Stimulated activated CD4-positive, alpha-beta T cell treated with anti-CD3 and anti-CD28 coated beads, Interleukin-1b, Interleukin-23, amount 100 ng/mL, for 24 hours (primary cell): ENCODE measurements at regions not wholly inside any gene's neighbourhood (a gene's known extent, or its start where the extent isn't known, plus 50 kb on each side); places are given as distances from the start of the nearest gene placed in this dataset.

Experiments used
- DNase-seq, 4 experiments: peaks; one replicate each; pipeline ENCODE4 v3.0.0-alpha.2; 2020; ENCODE audit warnings: low read depth in 4 of 4, low spot score in 1 of 4

DNA sequence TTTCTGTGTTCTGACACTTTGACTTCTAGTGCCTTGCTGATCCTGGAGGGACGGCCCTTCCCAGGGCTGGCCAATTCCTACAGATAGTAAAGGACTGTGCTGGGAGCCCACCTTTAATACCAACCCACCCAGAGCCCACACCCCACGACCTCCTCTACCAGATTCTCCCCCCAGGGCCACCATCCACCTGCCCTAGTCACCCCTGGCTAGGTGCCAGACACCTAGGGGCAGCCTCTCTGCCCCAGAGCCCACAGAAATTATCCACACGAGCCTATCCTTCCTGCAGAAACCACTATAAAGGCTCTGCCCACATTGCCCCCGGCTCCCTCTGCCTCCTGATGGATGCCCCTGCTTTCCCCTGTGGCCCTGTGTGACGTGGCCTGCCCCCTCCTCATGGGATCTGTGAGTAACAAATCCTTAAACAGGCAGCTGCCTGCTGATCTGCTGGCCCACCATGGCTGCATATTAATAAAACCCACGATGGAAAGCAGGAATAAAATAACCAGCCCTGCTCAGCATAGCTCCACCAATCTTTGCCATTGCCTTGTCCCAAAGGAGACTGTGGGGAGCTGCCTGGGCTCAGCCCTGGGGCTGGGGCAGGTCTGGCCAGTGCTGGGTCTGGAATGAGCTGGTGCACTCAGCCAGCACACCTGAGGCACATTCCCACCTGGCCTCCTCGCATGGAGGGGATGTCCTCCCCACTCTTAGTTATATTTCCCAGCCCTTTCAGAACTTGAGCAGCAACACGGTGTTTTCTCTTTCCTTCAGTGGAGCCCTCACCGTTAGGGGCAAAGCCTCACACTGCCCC, 488.5 kb downstream of the NPHP4 start:
- no peak for DNase-seq

DNA sequence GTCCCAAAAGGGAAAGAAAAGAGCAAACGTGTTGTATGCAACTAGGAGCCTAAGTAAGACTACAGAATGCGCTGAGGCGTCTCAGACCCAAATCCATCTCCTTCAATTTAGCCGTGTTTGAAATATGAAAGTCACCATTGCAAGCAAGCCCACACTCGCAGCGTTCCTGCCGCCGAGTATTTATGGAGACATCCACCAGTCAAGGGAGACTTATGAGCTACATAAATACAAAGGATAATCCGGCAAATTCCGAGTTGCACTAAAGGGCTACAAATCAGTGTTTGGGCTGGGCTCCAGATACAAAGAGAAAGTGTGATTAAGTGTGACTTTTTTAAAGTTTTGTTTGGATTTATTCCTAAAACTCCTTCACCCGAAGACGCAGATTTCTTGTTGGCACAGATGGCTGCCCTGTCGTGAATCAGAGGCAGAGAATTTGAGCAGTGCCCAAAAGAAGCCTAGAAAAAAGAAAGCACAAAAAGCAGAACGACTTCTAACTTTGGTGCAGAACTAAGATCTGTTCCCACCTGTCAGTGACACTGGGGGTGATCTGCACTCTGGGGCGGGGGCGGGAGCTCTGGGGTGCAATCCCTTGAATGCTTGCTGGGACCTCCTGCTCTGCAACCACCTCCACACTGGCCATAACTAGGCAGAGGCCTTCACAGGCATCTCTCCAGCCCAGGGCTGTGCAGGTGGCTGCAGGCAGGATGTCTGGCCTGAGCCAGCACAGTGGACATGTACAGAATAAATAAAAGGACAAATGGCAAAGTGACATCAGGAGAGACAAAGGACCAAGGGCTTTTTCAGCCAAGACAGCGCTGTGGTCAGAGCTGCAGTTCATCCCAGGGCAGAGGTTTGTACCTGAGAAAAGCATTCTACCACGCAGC, 489.7 kb downstream of the NPHP4 start:
- DNase-seq = no peak

DNA sequence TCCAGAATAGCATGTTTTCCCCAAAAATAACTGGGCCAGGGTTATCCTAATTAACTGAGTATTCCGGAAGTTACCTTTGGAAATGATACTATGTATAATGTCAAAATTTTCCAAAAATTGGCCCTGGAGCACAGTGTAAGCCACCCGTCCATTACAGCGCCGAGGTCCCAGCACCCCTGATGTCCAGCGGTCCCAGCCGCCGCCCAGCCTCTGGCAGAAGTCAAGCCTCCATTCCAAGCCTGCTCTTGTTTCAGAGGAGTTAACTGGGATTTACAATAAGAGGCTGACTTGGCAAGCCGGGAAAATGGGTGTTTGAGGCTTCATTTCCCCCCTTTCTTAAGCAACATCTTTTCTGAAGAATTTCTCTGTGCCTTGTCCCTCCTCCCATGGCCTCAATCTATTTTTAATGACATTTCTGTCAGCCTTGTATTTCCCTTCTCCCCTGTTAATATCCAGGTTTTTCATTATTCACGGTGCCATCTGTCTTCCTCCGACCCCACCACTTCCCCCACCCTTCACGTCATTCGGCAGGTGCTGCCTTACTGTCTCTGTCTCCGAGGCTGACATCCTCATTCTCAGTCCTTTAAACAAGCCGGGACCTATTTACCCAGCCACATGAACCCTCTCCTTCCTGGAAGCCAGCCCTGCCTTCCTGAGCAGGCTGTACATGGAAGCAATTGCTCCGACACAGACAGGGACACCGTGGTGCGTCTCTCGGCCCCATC, 490.9 kb downstream of the NPHP4 start:
- no peak for DNase-seq

DNA sequence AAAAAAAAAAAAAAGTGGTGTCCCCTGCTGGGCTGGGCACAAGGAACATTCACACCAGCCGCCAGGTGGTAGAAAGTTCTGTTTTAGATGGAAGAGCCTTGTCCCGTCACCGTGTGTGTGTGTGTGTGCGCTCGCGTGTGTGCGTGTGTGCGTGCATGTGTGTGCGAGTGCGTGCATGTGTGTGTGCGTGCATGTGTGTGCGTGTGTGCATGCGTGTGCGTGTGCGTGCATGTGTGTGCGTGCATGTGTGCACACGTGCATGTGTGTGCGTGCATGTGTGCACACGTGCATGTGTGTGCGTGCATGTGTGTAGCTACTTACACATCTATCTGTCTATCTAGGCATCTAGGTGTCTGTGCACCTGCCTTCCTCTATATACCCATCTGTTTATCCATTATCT, 491.7 kb downstream of the NPHP4 start:
- DNase-seq = no peak

DNA sequence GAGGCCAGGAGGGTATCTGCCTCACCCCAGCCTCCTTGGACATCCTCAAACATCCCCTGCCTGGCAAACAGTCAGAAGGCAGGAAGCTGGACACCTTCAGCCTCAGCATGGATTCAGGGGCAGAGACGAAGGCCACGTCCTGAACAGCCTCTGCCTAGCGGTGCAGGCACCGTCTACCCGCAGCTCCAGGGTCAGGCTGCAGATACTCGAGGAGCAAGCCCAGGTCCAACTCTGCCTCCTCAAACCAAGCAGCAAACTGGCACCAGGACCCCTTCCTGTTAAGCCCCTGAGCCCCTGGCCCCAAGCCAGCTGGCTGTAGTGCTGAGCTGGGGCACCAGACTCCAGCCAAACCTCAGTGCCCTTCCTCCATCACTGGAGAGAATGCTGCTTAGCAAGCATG, 494.7 kb downstream of the NPHP4 start:
- DNase-seq = no peak

DNA sequence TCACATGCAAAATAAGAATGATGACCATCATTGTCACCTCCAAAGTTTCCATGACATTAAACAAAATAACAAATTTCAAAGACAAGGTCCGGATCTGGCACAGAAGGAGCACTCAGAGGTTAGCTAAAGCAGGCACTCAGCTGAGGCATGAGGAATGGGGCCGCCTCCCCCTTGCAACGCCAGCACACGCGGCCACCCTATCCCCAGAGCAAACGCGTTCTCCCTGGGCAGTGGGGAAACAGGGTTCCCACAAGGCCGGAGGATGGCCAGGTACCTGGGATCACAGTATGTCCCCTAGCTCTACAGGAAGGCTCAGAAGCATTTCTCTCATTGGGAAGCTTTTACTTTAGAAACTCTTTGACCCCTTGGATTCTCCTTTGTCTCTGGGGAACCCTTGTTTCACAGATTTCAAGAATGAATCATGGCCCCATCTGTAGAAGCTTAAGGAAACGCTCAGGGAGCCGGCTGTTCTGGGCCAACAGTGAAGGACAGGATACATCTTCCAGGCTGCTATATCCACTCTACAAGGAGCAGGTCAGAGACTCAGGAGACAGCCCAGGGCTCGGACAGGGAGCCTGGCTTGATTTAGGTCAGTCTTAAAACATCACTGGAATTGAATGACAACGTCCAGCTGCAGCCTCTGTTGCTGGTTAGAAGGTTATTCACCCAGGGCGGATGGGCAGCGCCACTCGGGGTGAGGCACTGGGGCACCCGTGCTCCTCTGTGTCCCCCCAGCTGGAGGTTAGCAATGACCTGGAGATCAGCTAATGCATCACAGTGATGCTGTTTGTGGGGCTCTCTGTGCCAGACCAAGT, 496.4 kb downstream of the NPHP4 start:
- DNase-seq = no peak

DNA sequence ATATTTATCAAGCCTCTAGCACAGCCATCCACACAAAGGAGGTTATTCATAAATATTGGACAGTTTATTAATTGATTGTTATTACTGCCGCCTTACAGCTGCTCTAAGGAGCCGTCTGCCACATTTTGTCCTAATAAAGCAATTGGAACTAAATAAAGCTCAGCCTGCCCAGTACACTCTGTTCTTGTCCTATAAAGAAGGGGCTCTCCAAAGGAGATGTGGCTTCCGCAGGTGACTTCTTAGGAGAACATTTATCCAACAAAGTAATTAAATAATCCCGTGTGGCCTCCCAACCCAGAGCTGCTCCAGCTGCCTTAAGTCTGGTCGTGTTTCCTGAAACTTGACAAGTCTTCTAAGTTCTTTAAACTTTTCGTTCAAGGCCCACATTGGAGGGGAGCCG, 497.7 kb downstream of the NPHP4 start:
- DNase-seq = no peak

DNA sequence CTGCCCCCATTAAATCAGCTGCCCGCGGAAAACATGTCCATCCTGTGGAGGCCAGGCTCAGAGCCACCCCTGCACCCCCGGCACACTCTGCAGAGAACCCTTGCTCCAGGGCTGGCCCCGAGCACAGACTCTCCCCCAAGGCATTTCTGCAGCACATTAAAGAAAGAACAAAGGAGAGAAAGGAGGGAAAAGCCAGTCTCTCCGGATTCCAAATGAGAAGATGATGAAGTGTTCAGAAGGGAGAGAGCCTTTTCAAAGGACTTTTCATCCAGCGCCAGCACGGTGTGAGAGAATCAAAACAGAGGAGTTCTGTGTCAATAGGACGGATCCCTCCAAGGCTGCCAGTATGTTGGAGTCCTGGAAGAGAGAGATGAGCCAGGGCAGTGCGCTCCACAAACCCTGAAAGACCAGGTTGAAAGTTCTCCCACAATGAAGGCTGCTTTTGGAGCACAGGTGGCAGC, 498.3 kb downstream of the NPHP4 start:
- DNase-seq = no peak

DNA sequence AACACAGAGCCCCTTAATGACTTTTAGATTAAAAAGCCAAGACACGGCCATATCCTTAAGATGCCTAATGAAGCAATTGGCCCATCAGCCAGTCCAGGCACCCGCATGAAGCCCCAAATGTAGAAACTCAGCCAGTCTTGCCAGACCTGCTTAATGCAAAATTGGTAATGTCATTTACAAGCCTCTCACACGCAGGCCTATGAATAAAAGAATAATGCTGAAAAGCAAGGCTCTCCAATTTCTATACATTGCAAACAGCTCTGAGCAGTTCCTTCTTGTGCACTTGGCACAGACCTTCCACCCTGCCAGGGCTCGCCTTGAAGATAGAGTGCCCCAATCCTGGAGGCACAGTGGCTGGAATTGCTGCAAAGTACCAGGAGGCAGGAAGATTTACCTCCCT, 498.9 kb downstream of the NPHP4 start:
- DNase-seq = no peak

DNA sequence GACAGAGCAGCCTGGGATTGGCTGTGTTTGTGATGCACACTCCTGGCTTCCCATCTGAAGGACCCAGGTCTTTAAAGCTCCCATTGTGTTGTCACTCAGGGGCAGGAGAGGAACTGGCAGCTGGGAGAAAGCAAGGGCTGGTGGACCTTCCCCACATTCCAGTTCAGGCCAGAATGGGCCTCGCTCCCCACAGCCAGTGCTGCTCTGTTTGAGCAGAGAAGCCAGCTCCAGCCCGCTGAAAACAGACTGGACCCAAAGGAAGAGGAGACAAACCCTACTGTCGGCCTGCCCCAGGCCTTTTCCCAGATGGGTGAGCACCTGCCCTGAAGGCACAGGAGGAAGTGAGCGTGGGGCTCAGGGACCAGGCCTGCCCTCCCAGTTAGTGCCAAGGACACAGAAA, 499.4 kb downstream of the NPHP4 start:
- no peak for DNase-seq

DNA sequence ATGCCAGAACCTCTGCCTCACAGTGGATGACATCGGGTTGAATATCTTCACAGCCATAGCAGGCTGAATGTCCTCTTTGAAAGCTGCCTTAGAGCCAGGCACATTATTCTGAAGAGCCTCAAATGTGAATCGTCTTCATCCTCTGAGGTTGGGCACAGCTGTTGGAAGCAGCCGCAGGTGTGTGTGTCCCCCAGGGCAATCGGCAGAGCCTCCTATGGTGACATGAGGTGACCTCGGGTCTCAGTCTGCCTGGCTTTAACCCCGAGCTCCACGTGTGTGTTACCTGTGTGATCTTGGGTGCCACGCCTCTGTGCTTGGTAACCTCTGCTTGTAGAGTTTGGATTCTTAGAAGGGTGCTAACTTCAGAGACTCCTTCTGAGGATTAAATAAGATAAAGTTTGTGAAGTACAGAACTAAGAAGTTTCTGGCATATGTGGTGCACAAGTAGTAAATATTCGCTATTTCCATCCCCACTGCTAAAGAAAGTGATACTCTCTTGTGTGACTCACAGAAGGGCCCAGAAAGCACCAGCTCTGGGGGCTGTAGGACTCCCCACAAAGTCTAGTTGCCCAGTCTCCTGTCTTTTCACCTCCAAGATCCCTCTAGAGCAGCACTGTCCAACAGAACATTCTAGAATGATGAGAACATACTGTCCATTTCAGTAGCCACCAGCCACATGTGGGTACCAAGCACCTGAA, 500.9 kb downstream of the NPHP4 start:
- no peak for DNase-seq

DNA sequence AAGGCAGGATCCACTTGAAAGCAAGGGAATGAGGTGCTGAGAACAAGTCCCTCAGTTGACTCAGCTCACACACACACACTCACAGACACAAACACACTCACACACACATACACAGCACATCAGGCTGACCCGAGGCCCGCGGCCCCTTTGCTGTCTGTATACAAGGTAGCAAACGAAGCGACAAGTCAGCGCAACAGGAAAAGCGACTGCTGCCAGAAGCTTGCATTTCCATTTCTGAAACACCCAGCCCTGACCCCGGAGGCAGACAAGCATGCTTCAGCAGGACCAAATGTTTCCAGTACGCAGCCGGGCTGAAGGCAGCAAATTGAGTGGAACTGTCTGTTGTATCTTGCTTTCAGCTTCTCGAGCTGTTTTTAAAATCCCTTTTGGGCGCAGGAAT, 501.6 kb downstream of the NPHP4 start:
- DNase-seq = no peak

DNA sequence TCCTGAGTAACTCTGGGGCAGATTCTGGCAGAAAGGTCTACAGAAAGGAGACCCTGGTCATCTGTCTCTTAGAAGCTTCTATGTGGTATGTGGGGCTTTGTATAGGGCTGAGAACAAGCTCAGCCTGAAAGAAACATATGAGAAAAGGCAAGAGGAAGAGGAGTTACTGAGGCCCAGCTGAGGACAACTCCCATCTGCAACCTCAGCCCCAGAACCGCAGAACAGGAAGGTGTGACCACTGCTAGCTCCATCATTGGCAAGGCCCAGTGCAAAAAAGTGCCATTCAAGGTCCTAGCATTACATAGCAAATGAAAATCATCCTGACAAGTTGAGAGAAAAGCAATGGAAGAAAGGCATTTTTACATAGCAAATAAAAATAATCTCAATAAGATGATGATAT, 503.8 kb downstream of the NPHP4 start:
- DNase-seq = no peak

DNA sequence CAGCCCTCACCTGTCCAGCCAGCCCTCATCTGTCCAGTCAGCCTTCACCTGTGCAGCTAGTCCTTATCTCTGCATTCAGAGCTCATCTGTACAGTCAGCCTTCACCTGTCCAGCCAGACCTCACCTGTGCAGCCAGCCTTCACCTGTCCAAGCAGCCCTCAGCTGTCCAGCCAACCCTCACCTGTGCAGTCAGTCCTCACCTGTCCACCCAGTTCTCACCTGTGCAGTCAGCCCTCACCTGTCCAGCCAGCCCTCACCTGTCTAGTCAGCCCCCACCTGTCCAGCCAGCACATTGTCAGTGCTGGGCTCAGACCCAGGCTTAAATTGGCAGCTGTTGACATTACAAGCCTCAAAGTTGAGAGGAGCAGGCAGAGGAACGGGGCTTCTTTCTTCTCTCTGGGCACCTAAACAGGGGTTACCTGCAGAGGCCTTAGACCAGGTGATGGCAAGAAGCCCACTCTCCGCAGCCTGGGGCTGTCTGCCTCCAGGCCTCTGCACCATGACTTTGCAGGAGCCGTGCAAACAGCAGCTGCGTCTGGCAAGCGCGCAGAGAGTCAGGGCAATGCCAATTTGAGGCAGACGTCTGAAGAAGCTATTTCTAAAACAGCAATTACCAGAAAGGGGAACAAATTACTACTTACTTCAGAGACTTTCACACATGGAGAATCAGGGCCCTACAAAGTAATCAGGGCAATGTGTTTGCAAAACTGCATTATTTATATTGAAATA, 506.1 kb downstream of the NPHP4 start:
- no peak for DNase-seq

DNA sequence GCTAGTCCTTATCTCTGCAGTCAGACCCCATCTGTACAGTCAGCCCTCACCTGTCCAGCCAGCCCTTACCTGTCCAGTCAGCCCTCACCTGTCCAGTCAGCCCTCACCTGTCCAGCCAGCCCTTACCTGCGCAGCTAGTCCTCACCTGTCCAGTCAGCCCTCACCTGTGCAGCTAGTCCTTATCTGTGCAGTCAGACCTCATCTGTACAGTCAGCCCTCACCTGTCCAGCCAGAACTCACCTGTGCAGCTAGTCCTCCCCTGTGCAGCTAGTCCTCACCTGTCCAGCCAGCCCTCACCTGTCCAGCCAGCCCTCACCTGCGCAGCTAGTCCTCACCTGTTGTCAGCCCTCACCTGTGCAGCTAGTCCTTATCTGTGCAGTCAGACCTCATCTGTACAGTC, 506.8 kb downstream of the NPHP4 start:
- no peak for DNase-seq

DNA sequence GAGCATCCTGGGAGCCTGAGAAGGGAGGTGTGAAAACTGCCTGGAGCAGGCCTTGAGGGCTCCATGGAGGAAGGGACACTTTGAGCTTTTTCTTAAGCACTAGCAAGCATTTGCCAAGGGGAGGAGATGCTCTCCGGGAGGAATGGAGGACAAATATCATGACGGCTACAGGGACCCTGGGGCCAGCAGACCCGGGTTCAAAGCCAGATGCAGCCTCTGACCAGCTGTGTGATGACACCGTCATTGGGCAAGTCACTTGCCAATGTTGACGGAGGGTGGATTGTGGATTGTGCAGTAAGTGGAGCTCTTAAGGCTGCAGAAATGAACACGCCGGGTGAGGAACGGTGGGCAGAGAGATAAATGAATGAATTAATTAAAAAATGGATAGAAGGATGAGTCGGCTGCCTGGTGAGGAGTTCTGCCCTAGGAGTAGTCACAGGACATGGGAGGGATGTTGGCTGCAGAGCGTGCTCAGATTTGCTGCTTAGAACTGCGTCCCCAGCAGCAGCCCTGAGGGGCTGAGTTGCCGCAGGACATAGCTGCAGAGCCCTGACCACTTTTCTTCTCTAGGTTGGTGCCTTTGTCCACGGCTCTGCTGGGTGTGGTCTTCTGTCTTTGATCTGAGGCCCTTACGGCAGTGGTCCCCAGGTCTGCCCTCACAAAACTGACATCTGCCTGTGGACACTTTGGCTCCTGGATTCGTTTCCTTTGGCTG, 507.6 kb downstream of the NPHP4 start:
- DNase-seq = no peak

DNA sequence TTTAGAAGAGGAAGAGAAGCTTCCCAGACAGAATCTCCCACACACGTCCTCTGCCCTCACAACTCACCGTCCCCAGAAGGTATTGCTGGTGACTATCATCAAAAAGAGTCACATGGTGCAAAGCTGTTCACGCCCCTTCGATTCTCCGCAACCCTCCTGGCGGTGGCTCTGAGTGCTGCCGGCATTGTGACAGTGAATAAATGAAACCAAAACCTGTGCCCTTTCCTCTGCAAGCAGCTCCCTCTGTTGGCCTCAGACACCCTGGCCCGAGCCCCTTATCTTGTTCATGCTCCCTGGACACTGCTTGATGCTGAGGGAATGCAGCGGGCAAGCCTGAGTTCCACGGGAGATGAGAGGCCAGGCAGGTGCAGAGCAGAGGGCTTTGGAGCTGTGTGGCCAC, 510.3 kb downstream of the NPHP4 start:
- peak in 2 of 4 experiments; percentile 8 to 10 for DNase-seq

DNA sequence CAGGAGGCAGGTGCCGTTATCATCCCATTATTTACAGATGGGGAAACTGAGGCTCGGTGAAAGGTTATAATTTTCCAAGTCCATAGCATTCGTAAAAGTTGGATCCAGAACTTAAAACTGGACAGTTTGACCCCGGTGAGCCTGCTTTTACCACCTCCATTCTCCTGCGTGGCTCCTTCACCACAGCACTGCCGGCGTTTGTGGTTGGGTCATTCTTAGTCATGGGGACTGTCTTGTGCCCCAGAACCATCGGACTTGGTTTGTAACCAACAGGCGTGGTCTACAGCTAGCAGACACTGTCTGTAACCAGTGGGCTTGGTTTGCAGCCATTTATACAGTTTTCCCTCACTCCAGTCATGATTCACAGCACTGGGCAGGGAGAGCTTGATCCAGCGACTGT, 511.3 kb downstream of the NPHP4 start:
- DNase-seq = no peak
